Upper lobe of right lung (tissue), 1 donor: ENCODE measurements at regions not wholly inside any gene's neighbourhood (a gene's known extent, or its start where the extent isn't known, plus 50 kb on each side); places are given as distances from the start of the nearest gene placed in this dataset.

Experiments
- ATAC-seq: fragments of 200-7000 bp; cut with Tn5 transposase; one replicate; pipeline ENCODE4 v1.9.1; 2020; ENCODE audit warnings: mild to moderate bottlenecking, moderate library complexity
- DNase-seq: peaks from one replicate; pipeline ENCODE4 v3.0.0-alpha.2; 2020
- H3K27ac ChIP-seq: fragments of 200-600 bp; one replicate; pipeline ENCODE4 v1.8.0; 2022
- H3K27me3 ChIP-seq: fragments of 200-600 bp; one replicate; pipeline ENCODE4 v1.8.0; 2022; ENCODE audit warnings: mild to moderate bottlenecking
- H3K36me3 ChIP-seq: fragments of 200-600 bp; one replicate; pipeline ENCODE4 v1.8.0; 2022
- H3K4me1 ChIP-seq: fragments of 200-600 bp; one replicate; pipeline ENCODE4 v1.8.0; 2022
- H3K4me3 ChIP-seq: fragments of 200-600 bp; one replicate; pipeline ENCODE4 v1.8.0; 2022; ENCODE audit warnings: mild to moderate bottlenecking
- H3K9me3 ChIP-seq: fragments of 200-600 bp; one replicate; pipeline ENCODE4 v1.8.0; 2022
- intact Hi-C: fragments of 100-400 bp; cut with DNase I; formaldehyde crosslinking; loops from one replicate; pipeline ENCODE4 v1.11.0; 2022
- TF ChIP-seq, protein P1 (sequence below): fragments of 200-600 bp; IDR thresholded peaks from one replicate; pipeline ENCODE4 v1.8.0; 2022; ENCODE audit warnings: antibody characterized with exemption
- donor health status: DM: no; HTN: yes; CAD: no; lungs with severe emphysema.

DNA sequence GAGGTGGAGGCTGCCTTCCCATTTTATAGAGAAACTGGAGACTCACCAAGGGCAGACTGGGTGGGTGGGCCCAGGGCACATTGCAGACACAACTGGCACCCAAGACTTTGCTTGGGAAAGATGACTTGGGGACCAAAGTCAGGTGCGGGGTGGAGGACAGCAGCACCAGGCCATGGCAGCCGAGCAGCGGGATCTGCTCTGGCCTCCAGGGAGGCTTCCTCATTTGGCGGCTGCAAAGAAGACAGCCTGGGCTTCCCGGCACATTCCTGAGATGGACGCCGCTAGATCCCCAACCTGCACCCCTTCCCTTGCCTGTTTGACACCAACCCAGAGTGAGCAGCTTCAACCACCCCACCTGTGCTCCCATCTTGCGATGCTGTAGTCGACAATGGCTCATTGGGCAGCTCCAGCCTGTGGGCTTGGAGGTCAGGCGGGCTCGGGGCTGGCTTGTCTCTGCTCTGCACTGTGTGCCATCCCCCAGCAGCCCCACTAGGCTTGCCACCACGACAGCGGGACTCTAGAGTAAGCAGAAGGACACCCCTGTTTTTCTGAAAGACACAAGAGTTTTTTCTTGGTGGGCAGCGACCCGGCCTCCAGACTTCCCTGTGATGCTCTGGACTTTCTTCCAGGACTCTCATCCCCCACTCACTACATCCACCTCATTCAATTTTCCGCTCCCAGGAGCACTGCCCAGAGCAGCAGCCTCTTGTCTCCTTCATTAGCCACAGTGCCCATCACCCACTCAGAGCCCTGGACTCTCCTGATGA is 184.9 kb upstream of the CST7 start:
- intact Hi-C loops = no loop called here
- no peaks in the 10 kb centered on the region for H3K27me3 ChIP-seq
- H3K27ac ChIP-seq = no peak overlapping the region
- no peaks in the 10 kb centered on the region for H3K36me3 ChIP-seq
- TF ChIP-seq, protein P1, sequence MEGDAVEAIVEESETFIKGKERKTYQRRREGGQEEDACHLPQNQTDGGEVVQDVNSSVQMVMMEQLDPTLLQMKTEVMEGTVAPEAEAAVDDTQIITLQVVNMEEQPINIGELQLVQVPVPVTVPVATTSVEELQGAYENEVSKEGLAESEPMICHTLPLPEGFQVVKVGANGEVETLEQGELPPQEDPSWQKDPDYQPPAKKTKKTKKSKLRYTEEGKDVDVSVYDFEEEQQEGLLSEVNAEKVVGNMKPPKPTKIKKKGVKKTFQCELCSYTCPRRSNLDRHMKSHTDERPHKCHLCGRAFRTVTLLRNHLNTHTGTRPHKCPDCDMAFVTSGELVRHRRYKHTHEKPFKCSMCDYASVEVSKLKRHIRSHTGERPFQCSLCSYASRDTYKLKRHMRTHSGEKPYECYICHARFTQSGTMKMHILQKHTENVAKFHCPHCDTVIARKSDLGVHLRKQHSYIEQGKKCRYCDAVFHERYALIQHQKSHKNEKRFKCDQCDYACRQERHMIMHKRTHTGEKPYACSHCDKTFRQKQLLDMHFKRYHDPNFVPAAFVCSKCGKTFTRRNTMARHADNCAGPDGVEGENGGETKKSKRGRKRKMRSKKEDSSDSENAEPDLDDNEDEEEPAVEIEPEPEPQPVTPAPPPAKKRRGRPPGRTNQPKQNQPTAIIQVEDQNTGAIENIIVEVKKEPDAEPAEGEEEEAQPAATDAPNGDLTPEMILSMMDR = no peak
- no peak for DNase-seq
- no peaks in the 10 kb centered on the region for H3K4me1 ChIP-seq
- no peak overlapping the region for H3K4me3 ChIP-seq
- ATAC-seq = no peak
- H3K9me3 ChIP-seq = peaks cover 3% of the 10 kb centered on the region

DNA sequence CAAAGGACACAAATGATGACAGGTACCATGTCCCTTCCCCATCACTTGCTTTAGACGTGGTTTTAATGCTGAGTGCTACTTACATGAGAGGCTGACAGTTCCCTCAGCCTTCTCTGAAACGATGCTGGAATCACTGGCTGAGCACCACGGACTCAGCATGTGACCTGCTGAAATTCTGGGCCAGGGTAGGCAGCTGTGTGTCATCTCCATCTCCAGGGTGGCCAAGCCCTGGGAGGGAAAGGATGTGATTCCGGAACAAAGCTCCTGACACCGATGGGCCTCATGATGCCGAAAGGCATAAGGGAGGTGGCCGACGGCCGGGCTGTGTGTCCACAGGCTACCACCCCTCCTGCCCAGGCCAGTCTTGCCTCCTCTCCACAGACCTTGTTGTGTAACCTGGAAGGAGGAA is 184.3 kb upstream of the CST7 start:
- ATAC-seq (no peak), DNase-seq (no peak)

DNA sequence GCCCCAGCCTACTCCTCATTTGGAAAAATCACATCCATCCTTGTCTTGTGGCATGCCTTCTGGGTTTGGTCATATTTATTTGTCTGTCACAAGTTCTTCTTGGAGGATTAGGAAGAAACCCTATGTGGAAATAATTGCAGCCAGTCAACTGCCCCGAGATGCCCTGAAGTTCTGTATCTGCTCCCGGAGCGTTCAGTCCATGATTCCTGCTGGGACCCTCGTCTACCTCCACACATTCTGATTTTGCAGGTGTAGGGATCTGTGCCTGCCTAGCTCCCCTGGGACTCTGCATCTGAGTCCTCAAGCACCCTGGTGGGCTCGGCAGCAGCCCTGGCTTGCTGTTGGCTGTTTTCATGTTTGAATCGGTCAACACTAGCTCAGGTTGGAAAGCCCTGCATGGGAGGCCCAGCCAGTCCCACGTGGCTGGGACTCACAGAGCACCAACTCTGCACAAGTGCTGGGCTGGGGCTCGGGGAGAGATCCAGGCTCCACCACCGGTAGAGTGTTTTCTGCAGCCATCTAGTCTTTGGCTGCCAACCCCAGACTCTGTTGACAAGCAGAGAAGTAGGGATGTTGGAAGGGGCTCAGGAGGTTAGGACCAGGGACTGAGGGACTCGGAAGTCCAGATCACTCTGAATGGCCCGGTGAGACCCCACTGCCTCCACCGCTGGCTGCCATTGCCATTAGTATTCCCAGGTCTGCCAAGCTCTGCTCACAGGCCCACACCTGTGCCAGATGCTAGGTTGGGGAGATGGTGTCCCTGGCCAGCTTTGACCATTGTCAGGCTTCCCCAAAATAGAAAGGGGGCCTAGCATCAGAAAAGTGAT is 183.5 kb upstream of the CST7 start:
- H3K27ac ChIP-seq = no peak overlapping the region
- H3K9me3 ChIP-seq = peaks cover 1% of the 10 kb centered on the region
- H3K27me3 ChIP-seq = no peaks in the 10 kb centered on the region
- H3K36me3 ChIP-seq = no peaks in the 10 kb centered on the region
- no peak for ATAC-seq
- DNase-seq = peak; percentile 26
- no peak overlapping the region for H3K4me3 ChIP-seq
- intact Hi-C loops = no loop called here
- no peaks in the 10 kb centered on the region for H3K4me1 ChIP-seq
- TF ChIP-seq, protein P1 = no peak

More for the DNA sequence above, 184.3 kb upstream of the CST7 start:
- Histone ChIP-seq H3K27me3 (no peaks in the 10 kb centered on the region), H3K4me1 (no peaks in the 10 kb centered on the region), H3K4me3 (no peak overlapping the region), H3K36me3 (no peaks in the 10 kb centered on the region), H3K9me3 (peaks cover 3% of the 10 kb centered on the region), H3K27ac (no peak overlapping the region)
- intact Hi-C loops = no loop called here
- TF ChIP-seq, protein P1 = no peak

DNA sequence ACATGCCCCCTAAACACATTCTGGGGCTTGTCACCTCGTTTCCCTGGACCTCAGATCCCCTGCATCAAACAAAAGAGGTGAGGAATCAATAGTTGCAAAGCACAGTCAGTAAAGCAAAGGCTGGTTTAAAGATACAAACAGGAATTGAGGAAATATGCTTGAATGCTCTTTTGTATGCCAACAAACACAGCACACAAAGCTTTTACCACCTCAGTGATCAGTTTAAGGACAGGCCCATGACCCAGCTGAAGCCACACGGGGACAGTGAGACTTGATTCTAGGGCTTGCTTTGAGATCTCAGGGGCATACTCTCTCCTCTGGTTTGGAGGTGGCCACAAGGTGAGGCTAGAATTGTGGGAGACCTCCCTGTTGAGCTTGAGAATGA is 182.9 kb upstream of the CST7 start:
- ATAC-seq (no peak), DNase-seq (no peak)
- no peak overlapping the region for H3K27ac ChIP-seq
- H3K36me3 ChIP-seq = no peaks in the 10 kb centered on the region
- TF ChIP-seq, protein P1 = no peak
- H3K27me3 ChIP-seq = no peaks in the 10 kb centered on the region
- no peaks in the 10 kb centered on the region for H3K9me3 ChIP-seq
- H3K4me3 ChIP-seq = no peak overlapping the region
- H3K4me1 ChIP-seq = no peaks in the 10 kb centered on the region
- intact Hi-C loops = no loop called here

DNA sequence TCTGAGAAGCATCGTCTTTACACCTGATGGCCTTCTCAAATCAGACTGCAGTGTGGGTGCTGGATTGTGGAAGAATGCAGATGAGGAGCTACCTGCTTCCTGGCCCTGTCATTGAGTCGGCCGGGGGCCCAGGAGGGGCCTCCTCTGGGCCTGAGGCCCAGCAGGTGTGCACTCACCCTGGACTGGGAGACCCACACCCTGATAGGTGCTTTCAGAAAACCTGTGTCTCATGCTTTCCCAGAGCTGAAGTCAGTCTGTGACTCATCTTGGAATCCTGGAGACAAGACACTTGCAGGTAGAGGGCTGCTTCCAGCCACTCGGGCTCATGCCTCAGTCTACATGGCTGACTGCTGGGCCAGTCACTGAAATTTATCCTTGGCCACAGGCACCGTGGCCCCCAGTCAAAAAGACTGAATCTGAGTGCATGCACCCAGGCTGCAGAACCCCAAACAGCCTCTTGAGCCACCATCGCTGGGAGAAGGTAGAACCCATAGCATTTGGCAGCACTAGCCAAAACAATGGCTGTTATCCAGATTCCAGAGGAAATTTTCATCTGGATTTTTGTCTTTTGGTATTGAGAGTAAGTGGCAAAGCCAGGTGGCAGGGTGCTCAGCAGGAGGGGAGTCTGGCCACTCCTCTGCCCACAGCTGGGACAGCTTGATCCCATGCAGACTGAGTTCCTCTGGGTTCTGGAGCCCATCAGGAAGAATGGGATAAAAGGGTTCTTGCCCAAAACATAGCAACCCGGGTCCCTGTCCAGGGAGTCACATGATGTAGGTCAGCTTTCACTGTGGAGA is 182.0 kb upstream of the CST7 start:
- Histone ChIP-seq H3K27ac (no peak overlapping the region), H3K4me1 (no peaks in the 10 kb centered on the region), H3K36me3 (no peaks in the 10 kb centered on the region), H3K4me3 (no peak overlapping the region), H3K27me3 (no peaks in the 10 kb centered on the region), H3K9me3 (no peaks in the 10 kb centered on the region)
- ATAC-seq = no peak
- TF ChIP-seq, protein P1 = no peak
- intact Hi-C loops = no loop called here
- no peak for DNase-seq
